Mesodermal cell (in vitro differentiated cells): ENCODE measurements at regions not wholly inside any gene's neighbourhood (a gene's known extent, or its start where the extent isn't known, plus 50 kb on each side); places are given as distances from the start of the nearest gene placed in this dataset.

Experiments used
- H3K27ac ChIP-seq: 2 replicates; pipeline ENCODE4 v1.7.0; 2013; ENCODE audit warnings: mild to moderate bottlenecking, low read depth, low read length, moderate library complexity; ENCODE audit not compliant: severe bottlenecking
- H3K36me3 ChIP-seq: 2 replicates; pipeline ENCODE4 v1.7.1; 2013; ENCODE audit warnings: mild to moderate bottlenecking, low read length, moderate library complexity; ENCODE audit not compliant: control insufficient read depth, insufficient read depth
- H3K4me1 ChIP-seq: one replicate; pipeline ENCODE4 v1.7.1; 2013; ENCODE audit warnings: mild to moderate bottlenecking, low read length; ENCODE audit not compliant: insufficient read depth, control insufficient read depth, poor library complexity, severe bottlenecking
- H3K4me3 ChIP-seq: 2 replicates; pipeline ENCODE4 v1.7.0; 2013; ENCODE audit warnings: low read length, control low read depth, mild to moderate bottlenecking; ENCODE audit not compliant: insufficient read depth, poor library complexity, severe bottlenecking; ENCODE audit errors: extremely low read depth
- H3K9me3 ChIP-seq: 2 replicates; pipeline ENCODE4 v1.7.1; 2013; ENCODE audit warnings: mild to moderate bottlenecking, low read length, moderate library complexity; ENCODE audit not compliant: control insufficient read depth
- WGBS, 2 experiments: methylation state at CpG; one replicate each; pipeline ENCODE4 v1.1.5; 2013; ENCODE audit warnings: missing lambda C conversion rate in 2 of 2; ENCODE audit not compliant: insufficient coverage in 2 of 2; 5-methylcytosine and 5-hydroxymethylcytosine counted together

DNA sequence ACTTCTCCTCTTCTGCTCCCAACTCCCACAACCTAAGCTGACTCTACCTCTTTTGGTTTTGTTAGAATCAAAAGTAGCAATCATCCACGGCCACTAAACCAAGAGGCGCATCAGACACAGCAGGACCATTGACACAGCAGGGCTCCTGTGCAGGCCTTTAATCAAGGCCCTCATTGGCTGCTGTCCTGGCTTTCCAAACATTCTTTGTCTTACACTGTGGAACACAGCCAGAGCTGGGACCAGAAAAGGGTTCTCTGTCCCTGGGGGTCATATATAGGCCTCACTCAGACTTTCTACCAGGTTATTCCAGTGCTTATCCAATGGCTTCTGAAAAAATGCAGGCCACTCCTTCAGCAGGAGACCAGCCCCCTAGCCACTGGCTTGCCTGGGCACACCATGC is 212.7 kb upstream of the NTM start:
- Histone ChIP-seq H3K4me3 (no peak overlapping the region), H3K27ac (no peak overlapping the region), H3K36me3 (no peaks in the 10 kb centered on the region), H3K4me1 (no peaks in the 10 kb centered on the region), H3K9me3 (no peaks in the 10 kb centered on the region)
- WGBS, 2 experiments = 95 to 96% methylated on average over 2 of the region's 2 CpGs

DNA sequence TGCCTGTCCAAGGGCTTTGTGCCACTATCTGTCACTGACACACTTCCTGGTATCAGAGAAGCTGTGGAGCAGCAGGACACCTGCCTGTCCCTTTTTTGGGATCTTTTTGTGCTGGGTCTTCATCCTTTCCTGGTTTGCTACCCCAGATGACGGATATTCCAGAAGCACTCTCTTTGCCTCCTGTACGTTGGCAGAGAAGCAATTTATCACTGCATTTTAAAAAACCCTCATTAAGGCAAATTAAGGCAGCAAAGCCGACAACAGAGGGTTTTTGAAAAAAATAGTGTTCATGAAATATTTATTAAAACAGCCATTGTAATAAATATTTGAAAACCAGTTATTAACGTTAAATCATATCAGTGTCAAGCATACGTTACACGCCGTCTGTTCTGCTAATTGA is 209.6 kb upstream of the NTM start:
- H3K9me3 ChIP-seq = no peaks in the 10 kb centered on the region
- H3K36me3 ChIP-seq = no peaks in the 10 kb centered on the region
- H3K4me3 ChIP-seq = no peak overlapping the region
- no peak overlapping the region for H3K27ac ChIP-seq
- no peaks in the 10 kb centered on the region for H3K4me1 ChIP-seq
- 92 to 93% methylated on average over 4 to 5 of the region's 7 CpGs for WGBS, 2 experiments

GRCh38 chr11:131163613-131164012 is 206.8 kb upstream of the NTM start:
- H3K4me1 ChIP-seq = no peaks in the 10 kb centered on the region
- no peaks in the 10 kb centered on the region for H3K36me3 ChIP-seq
- H3K27ac ChIP-seq = no peak overlapping the region
- WGBS, 2 experiments = 97 to 100% methylated on average over 6 of the region's 8 CpGs
- H3K9me3 ChIP-seq = no peaks in the 10 kb centered on the region
- H3K4me3 ChIP-seq = no peak overlapping the region

DNA sequence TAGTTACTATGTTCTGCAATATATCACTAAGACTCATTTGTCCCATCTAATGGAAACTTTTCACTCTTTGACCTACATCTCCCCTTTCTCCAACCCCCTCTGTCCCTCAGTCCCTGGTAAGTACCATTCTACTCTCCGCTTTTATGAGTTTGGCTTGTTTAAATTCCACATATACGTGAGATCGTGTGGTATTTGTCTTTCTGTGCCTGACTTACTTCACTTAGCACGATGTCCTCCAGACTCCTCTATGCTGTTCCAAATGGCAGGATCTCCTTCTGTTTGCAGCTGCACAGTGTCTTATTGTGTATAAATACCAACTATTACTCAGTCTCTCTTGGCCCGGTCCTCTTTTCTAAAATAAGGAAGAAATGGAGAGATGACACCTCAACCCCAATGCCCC is 205.4 kb upstream of the NTM start:
- WGBS, 2 experiments = 80 to 100% methylated on average over 1 to 3 of the region's 5 CpGs
- H3K4me1 ChIP-seq = no peaks in the 10 kb centered on the region
- H3K4me3 ChIP-seq = no peak overlapping the region
- H3K9me3 ChIP-seq = no peaks in the 10 kb centered on the region
- H3K36me3 ChIP-seq = no peaks in the 10 kb centered on the region
- H3K27ac ChIP-seq = no peak overlapping the region

DNA sequence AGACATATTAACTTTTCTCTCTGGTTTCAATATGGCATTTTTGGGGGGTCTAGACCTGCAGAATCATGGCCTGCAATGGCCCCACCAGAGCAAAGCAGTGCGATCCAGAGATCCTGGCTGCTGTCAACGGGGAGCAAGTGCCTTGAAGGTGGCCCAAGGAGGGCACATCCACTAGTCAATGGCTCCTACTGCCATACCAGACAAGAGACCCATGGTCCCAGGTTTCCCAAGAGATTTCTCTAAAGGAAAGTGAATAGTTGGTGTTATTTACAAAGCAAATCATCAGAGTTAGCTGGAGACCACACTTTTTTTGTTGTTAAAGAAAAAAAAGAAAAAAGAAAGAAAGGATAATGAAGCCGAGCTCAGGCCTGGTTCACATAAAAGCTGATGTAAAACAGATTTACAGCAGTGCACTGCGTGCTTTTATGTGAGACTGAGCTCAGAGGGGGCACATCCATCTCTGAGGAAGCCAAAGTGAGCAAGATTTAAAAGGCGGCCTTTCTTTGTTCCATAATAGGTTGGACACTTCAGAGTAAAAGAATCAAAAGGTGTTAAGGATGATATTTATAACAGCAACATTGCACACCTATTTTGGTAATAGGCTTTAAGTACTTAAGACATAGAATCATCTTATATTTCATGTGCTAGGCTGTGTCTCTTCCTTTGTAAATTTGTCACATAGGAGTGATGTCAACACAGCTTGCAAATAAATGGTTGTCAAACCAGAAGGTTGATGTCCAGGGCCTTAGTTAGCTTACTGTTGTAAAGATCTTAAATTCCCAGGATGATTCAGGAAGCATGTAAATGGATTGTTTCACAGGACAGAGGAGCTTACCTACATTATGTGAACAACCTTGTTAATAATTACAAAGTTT is 201.3 kb upstream of the NTM start:
- no peak overlapping the region for H3K4me3 ChIP-seq
- WGBS, 2 experiments = 84 to 88% methylated on average over 4 to 5 of the region's 5 CpGs
- H3K9me3 ChIP-seq = no peaks in the 10 kb centered on the region
- H3K27ac ChIP-seq = no peak overlapping the region
- H3K4me1 ChIP-seq = no peaks in the 10 kb centered on the region
- no peaks in the 10 kb centered on the region for H3K36me3 ChIP-seq

DNA sequence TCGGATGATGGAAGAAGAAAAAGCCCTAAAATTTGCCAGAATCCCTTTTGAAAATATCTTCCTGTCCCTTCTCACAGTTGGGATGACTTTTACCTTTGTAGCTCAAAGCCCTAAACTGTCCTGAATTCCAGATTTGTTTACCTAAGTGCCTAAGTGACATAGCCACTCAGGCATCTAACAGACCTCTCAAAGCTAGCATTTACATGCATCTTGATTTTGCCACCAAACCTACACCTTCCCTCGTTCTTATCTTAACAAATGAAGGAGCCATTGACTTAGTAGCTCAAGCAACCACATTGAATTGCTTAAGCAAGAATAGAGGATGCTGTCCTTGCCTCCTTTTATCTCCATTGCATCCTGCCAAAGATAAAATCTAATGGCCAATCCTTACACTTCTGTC is 198.4 kb upstream of the NTM start:
- Histone ChIP-seq H3K4me1 (no peaks in the 10 kb centered on the region), H3K27ac (no peak overlapping the region), H3K9me3 (no peaks in the 10 kb centered on the region), H3K4me3 (no peak overlapping the region), H3K36me3 (no peaks in the 10 kb centered on the region)
- 17 to 75% methylated on average over 1 to 2 of the region's 2 CpGs for WGBS, 2 experiments

- no peaks in the 10 kb centered on the region for H3K36me3 ChIP-seq
- WGBS, 2 experiments = 87% methylated on average over 7 to 8 of the region's 11 CpGs
- no peaks in the 10 kb centered on the region for H3K9me3 ChIP-seq
- H3K27ac ChIP-seq = no peak overlapping the region
- H3K4me1 ChIP-seq = no peaks in the 10 kb centered on the region
- no peak overlapping the region for H3K4me3 ChIP-seq
Measured at GRCh38 chr11:131178020-131178419, 192.4 kb upstream of the NTM start.

- Histone ChIP-seq H3K4me3 (no peak overlapping the region), H3K4me1 (no peaks in the 10 kb centered on the region), H3K27ac (no peak overlapping the region), H3K36me3 (no peaks in the 10 kb centered on the region), H3K9me3 (no peaks in the 10 kb centered on the region)
- WGBS, 2 experiments = 63 to 80% methylated on average over 1 to 2 of the region's 3 CpGs
Measured at GRCh38 chr11:131178596-131178995, 191.8 kb upstream of the NTM start.

DNA sequence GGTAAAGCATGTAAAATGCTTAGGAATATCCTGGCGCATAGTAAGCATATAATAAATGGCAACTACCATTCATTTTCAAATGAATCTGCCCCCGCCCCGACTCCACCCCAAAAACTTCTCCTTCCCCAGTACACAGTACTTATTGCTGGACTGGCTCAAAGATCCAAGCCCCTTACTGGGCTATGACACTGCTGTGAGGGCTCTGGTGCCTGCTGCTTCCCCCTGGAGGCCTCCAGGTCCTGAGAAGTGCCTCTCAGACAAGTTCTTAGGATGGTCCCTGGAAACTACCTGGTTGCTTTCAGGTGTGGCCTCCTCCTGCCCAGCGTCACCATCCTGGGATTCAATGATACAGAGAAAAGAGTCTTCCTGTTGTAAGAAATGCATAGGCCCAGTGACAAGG is 190.6 kb upstream of the NTM start:
- Histone ChIP-seq H3K36me3 (no peaks in the 10 kb centered on the region), H3K4me3 (no peak overlapping the region), H3K4me1 (no peaks in the 10 kb centered on the region), H3K9me3 (no peaks in the 10 kb centered on the region), H3K27ac (no peak overlapping the region)
- 58 to 72% methylated on average over 2 to 4 of the region's 4 CpGs for WGBS, 2 experiments

- Histone ChIP-seq H3K27ac (peak overlapping the region; percentile 10), H3K9me3 (no peaks in the 10 kb centered on the region), H3K4me1 (no peaks in the 10 kb centered on the region), H3K36me3 (no peaks in the 10 kb centered on the region), H3K4me3 (no peak overlapping the region)
- WGBS, 2 experiments = 20 to 29% methylated on average over 1 of the region's 3 CpGs
Measured at GRCh38 chr11:131185915-131186314, 184.5 kb upstream of the NTM start.

DNA sequence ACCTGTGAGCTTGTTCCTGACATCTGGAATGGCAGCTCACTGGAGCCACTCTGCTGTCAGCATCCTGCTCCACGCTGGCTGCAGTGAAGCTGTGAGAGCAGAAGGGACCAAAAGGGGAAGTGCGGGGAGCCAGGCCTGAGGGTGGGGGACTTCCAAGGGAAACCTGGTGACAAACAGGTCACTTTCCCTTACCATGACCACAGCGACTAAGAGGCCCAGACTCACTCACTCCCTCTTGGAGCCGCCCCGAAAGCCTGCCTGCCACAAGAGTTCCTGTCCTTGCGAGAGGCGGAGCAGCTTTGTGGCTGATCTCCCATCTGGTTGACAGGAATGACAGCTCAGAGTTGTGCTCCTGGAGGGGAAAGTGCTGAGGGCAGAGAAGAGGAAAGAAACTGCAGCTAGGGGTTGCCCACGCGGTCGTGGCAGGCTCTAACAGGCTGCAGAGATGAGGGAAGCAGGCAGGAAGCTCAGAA is 183.8 kb upstream of the NTM start:
- WGBS, 2 experiments = 13 to 40% methylated on average over 5 to 7 of the region's 10 CpGs
- Histone ChIP-seq H3K27ac (no peak overlapping the region), H3K4me3 (no peak overlapping the region), H3K4me1 (no peaks in the 10 kb centered on the region), H3K36me3 (no peaks in the 10 kb centered on the region), H3K9me3 (no peaks in the 10 kb centered on the region)
